GM18508 (cell line): ENCODE measurements at regions not wholly inside any gene's neighbourhood (a gene's known extent, or its start where the extent isn't known, plus 50 kb on each side); places are given as distances from the start of the nearest gene placed in this dataset.

Experiments
- ATAC-seq: cut with Tn5 transposase; IDR thresholded peaks from one replicate; pipeline ENCODE4 v1.9.1; 2021; ENCODE audit warnings: moderate number of reproducible peaks; ENCODE audit not compliant: insufficient read depth, unreplicated experiment

DNA sequence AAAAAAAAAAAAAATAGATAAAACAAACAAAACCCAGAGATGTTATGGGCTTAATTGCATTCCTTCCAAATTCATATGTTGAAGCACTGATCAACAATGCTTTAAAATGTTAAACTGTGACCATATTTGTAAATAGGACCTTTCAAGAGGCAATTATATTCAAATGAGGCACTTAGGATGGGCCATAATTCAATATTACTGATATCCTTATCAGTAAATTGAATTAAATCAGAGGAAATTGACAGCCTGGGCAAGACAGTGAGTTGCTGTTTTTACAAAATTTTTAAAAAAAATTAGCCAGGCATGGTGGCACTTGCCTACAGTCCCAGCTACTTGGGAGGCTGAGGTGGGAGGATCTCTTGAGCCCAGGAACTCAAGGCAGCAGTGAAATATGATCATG is 364.1 kb downstream of the GJA1 start:
- no peak for ATAC-seq

DNA sequence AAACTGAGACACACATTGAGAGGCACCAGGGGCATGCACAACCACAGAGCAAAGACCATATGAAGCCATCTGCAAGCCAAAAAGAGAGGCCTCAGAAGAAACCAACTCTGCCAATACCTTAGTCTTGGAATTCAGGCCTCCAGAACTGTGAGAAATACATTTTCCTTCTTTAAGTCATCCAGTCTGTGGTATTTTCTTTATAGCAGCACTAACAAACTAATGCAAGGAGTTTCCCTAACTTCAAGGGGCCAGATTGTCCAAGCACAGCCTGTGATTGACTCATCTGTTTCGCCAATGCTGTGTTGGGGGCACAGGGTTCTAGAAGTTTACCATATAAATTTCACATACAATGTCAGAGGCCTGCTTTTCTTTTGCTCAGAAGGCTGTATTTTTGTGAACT is 364.6 kb downstream of the GJA1 start:
- no peak for ATAC-seq

DNA sequence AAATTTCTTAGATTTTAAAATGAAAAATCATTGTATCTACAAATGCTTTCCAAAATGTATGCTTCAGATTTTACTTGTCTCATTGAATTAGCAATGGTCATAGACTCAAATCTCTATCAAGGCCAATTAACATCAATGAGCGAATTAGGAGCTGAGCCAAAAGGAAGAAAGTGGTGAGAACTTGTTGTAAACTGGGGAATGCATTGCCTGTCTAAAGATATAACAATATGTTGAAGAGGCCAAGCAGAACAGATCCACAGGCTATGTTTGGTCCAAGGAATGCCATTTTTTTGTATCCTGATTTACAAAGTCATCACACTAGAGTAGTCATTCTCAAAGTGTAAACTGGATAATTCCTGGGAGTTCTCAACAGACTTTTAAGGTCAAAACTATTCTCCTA is 370.7 kb downstream of the GJA1 start:
- no peak for ATAC-seq

DNA sequence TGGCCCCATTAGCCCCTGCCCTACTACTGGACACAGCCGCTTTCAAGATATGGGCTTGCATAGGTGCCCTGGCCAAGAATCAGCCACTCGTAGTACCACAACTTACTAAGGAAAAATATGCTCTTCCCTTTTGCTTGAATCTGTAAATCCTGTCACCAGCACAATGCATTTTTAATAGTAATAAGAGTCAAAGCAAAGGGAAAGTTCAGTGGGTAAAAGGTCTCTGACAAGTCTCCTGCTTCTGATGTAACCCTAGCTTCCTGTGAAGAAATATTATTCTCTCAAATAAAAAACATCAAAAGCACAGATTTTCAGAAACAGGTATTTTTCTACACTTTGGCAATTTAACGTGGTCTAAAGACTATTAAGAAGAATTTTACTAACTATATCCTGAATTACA is 373.8 kb downstream of the GJA1 start:
- ATAC-seq = no peak

DNA sequence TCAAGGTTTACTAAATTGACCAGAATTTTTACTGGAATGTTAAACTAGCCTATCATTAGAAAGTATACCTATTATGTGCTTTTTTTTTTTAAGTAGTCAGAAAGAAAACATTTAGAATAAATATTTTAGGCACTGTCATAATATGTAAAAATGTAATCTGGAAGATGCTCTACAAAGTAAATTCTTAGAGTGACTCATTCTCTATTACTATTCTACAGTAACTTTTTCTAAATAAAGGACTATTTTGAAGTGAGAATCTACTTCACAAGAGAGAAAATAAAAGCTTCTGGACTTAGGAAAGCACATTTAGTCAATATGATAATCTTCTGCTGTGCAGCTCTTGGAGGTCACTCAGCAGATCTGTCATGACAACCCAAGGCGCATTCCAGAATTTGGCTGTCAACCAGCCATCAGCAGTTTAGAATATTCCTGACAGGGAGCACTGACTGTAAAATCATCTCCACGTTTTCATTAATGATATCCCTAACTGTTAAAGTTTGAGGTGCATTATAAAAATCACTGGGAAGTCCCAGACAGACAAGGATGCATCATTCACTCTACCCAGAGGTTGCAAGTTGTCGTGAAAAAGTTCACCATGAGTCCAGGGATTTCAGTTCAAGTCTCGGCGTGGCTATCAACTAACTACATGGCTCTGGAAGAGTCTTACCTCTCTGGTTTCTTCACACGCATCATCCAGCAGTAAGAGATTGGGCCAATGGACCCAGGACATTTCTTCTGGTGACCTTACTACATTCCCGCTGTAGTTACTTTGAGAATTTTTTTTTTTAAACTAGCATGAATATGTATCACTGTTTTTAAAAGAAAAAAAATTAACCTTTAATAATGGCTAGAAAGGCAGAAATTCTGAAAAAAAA is 374.9 kb downstream of the GJA1 start:
- no peak for ATAC-seq

DNA sequence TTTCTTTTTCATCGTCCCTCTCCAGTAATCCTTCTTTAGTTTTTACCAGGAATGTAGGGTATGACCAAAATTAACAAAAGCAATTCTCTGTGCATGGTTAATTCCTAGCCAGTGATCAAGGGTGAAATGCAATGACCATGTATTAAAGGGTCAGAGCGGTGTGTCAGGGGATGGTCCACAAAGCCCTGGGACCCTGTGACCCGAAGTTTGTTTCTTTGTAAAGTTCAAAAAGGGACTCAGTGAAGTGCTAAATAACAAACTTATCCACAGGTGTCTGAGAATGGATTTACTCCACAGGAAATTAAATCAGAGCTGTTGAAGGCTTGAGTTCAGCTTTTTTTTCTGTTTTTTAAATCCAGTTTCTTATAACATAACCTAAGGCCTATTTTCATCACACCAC is 375.7 kb downstream of the GJA1 start:
- ATAC-seq = no peak

DNA sequence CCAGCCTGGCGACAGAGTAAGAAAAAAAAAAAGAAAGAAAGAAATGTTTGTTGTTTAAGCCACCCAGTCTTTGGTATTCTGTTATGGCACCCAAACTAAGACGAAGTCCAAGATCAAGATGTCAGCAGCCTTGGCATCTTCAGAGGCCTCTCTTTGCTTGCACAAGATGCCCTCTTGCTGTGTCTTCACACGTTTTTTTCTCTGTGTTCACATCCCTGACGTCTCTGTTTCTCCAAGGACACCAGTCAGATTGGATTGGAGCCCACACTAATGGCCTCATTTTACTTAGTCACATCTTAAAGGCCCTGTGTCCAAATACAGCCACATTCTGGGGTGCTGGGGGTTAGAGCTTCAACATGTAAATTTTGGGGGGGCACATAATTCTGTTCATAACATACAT is 380.9 kb downstream of the GJA1 start:
- ATAC-seq = no peak

DNA sequence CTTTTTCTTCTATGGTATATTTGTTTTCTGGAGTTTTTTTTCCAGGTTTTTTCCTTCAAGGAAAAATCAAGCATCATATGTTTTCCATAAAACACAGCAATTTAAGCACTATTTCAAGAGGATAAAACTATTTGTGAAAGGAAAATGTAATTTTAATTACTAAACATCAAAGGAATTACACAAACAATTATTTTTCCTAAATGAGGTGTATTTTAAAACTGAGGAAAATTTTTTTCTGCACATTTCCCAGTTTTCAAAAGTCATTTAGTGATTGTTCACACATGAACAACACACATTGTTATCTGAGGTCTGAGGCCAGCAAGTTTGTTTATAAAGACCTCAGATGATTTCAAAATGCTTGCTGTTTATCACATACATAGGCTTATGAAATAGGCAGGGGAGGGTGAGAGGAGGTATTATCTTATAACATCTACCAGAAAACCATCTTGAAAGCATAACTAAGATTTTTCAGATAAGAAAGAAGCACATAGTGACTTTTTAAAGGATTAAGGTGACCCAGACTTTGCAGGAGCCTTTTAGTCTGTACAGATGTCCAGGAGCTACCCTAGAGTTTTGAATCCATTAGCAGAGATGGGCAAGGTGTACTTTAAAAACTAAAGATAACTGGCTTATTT is 381.6 kb downstream of the GJA1 start:
- no peak for ATAC-seq

DNA sequence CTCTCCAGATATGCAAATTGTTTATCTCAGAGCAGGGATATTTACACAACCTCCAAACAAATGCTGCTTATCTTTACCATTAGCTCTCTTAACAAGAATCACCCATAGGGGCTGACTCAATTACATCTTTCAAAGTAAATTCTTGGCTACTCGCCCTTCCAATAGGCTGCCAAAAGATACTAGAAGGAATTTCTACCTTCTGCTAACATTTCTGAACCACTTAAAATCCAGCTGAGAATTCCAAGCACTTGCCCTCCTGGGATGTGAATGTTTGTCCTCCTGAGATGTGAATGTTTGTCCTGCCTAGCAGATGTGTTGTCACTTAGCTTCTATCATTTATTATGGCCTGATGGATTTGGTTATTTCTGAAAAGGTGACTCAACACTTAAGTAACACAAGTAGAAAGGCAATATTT is 388.0 kb downstream of the GJA1 start:
- no peak for ATAC-seq

DNA sequence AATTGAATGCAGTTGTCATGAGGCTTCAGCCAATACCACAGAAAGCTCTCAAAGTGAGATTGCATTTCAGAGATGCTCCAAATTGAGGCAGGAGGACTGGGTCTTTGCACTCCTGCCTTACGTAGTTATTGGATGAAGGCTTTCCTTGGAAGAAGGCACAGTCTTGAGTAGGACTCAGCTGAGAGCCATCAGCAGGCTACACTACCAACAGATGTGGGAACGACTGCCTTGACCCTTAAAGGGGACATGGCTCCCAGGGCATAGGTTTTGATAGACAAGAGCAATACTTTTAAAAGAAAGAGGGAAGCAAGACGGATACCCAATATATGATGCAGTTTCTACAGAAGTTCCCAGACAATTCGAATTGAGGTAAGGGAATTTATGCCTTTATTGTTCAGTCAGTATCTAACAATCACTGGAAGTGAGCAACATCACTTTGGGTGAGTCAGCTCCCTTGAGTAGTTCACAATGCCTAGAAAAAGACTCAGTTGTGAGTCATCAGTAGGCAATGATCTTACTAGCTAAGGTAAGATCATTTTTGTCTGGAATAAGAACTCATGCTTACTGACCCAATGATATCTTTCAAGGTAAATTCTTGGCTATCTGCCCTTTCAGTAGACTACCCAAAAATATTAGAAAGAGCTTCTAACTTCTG is 390.8 kb downstream of the GJA1 start:
- ATAC-seq = no peak

DNA sequence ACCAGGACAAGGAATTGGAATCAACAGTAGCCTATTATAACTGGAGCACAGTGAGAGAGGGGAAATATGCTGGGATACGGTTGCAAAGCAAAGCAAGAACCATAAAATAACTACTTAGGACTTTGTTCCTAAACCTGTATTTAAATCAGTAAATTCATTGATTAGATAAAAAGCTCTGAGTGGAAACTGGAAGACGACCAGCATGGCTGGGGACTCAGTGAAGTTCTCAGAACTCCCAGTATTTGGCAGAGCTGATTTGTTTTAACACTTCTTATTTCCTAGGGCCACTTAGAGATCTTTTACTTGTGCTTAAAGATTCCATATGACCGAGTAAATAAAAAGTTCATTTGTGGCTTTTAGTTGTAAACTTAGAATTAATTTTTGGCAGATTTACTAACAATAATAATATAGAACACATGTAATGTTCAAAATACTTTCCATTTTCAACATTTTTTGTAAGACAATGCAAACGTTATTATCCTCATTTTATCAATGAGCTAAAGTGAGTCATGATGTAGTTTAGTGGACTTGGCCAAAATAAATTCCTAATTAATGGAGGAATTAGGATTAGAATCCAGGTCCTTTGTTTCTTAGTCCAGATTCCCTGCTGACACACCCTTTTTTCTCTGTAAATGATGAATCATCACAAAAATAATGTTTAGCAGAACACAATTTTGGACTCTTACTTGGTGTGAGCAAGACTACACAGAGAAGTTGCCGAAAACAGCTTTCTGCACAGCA is 392.9 kb downstream of the GJA1 start:
- no peak for ATAC-seq

DNA sequence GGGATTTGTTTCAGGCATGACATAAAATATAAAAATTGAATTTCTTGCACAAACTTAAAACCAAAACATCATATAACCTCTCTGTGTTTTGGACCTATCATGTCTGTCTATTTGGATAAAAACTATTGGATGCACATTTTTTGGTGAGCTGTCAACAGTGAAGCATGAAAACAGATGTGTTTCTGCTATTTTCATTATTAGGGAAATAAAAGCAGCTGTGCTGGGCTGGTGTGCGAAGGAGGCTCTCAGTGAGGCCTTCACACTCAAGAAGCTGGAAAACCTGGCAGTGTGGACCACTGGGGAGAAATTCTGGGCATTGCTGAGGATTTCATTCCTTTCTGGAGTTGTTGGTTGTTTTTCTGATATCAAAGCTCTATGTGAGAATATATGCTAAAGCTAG is 395.3 kb downstream of the GJA1 start:
- ATAC-seq = no peak

DNA sequence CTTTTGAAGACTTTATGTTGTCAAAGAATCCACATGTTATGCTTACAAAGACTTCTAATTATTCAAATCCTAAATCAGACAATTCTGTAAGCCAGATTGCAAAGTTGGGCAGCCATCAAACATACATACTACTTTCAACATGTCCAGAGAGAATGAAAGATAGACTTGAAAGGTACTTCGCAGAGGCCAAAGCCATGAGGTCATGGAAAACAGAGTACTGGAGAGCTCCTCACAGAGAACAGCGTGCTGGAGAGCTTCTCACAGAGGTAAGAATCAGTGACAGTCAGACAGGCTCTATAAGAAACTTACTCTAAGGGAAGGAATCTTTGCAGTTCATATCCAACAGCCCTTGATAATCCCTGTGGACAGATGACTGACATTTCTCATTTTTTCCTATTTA is 400.2 kb downstream of the GJA1 start:
- ATAC-seq = no peak

DNA sequence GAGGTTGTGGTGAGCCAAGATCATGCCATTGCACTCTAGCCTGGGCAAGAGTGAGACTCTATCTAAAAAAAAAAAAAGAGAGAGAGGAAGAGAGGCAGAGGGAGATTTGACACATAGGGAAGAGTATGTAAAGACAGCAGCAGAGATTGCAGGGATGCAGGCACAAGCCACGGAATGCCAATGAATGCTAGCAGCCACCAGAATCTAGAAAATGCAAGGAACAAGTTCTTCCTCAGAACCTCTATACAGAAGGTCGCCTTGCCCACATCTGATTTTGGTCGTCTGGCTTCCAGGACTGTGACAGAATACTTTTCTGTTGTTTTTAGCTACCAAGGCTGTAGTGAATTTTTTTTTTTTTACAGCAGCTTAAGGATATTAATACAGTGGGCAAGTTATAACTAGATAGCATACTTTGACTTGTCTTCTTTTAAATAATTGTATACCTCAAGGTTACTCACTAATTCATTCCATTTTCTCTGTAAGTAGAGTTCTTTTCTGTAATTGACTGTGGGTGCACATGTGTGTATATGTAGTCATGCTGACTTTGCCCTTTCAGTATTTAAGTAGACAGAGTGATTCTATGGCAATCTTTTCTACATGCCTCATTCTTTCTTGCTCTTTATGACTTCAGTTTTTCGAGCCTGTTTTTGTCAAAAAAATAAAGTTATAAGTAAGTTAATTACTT is 402.2 kb downstream of the GJA1 start:
- no peak for ATAC-seq

DNA sequence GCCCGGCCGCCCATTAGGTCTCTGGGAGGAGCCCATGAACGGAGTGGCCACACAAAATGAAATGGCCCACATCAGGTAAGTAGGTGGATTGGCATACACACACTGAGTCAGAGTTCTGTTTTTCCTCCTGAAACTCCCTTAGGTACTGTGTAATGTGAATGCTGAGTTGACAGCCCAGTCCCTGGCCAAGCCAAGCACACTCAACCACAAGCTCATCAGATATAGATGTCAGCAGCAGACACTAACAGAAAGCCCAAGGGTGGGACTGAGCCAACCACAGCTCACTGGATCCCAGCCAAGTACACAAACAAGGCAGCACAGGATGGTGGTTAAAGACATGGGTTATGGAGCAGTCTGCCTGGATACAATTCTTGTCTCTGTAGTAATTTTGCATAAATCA is 403.4 kb downstream of the GJA1 start:
- ATAC-seq = no peak

DNA sequence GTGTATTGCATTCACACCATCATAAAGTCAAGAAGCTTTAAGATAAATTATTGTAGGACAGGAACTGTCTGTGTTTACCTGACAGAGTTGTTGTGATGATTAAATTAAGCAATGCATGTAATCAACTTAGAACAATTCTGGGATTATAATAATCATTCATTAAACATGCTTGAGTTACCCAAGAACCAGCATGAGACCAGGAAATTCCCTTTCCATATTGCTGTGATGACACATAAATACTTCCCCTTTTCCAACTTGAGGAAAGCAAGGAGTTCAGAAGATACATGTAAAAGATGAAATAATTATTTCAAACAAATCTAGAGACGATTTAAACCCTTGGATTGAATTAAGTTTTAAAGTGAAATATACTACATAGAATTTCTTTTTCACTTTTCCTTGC is 404.4 kb downstream of the GJA1 start:
- no peak for ATAC-seq

DNA sequence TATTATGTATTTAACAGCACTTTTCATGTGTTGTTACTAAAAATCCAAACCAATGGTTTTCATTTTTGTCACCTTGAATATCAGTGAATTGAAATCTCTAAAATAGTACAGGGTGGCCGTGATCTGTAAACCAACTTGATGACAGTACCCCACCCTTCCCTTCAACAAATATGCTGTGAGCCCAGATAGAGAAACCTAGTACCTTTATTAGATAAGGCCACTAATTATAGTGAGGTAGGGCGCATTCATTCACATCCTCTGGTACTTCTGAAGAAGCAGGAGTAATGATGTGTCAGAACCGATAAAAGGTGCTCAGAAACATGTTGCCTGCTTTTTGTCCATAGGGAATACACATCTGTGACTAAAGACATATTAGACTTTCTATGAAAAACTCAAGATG is 409.5 kb downstream of the GJA1 start:
- no peak for ATAC-seq

DNA sequence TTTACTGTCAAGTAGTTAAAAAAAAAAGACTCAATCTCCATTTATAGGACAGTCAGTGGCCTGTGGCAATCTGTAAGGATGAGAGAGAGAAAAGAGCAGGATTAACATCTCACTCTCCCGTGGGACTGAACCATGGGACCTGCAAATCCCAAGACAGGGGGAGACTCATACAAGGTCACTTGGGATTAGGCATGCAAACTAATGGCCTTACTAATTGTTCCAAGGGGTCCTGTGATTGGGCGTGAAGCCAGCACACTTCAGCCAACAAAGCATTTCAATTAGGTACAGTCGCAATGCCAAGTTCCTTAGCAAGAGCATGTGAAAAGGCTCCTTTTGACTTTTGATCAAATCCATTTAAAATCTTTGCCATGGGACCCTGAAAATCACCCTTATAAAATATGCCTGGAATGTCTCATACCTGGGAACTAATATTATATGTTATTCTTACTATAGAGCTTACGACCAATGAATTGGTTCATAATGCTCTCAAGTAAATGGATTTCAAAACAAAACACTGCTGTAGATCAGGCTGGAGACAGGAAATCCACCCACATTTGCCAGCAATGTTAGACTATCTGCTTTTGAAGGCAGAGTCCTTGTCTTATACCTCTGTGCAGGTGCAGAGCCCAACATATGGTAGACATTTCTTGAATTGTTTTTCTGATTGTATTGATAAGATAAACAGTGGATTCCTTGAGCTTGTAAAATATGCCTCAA is 412.5 kb downstream of the GJA1 start:
- no peak for ATAC-seq

DNA sequence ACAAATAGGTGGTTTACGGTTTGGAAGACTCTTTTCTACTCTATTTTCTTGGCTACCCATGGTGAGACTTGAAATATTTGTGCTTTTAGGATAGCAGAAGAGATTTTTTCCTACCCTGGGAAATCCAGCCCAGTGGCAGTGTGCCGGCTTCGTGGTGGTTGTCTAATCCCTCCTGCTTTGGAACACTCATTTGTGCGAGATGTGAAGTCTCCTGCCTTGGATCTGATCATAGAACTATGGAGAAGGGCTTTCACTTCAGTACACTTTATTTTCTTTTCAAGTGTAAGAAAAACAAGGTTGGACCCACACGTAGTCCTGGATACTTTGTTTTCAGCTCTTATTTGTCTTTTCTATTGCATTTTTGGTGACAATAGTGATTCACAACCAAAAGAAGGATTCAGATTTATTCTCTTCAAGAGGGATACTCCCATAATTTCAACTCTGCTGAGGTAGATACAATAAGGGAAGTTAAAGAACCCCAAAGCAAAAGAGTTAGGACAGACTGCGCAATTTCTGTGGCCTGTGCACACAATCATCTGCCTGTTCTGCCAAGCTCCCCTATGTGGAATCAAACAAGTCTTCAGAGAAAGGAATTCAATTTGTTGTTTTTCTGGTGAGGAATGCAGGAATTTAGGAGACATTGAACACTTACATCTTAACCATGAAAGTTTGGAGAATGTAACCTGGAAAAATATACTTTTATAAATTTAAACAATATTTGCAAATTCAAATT is 413.2 kb downstream of the GJA1 start:
- no peak for ATAC-seq
